SK-N-SH treated with all-trans-retinoic acid at 6 μM for 48 hours (cell line): ENCODE measurements at regions not wholly inside any gene's neighbourhood (a gene's known extent, or its start where the extent isn't known, plus 50 kb on each side); places are given as distances from the start of the nearest gene placed in this dataset.

ENCODE experiments used
- ATAC-seq: fragments of 200-7000 bp; cut with Tn5 transposase; 3 replicates; pipeline ENCODE4 v1.9.1; 2020; ENCODE audit warnings: mild to moderate bottlenecking, moderate library complexity
- ARNTL ChIP-seq: fragments of 450-650 bp; formaldehyde crosslinking; IDR thresholded peaks from 2 replicates; pipeline ENCODE4 v1.5.0; 2020; ENCODE audit warnings: low read depth, mild to moderate bottlenecking, moderate library complexity, borderline replicate concordance
- BACH2 ChIP-seq: fragments of 250-450 bp; sonication (Bioruptor Pico); IDR thresholded peaks from 2 replicates; pipeline ENCODE4 v1.9.0; 2021; ENCODE audit warnings: mild to moderate bottlenecking, borderline replicate concordance
- CREB5 ChIP-seq: fragments of 250-450 bp; sonication (Bioruptor Pico); IDR thresholded peaks from 2 replicates; pipeline ENCODE4 v1.5.1; 2020; ENCODE audit warnings: low read depth, mild to moderate bottlenecking, moderate library complexity
- CSDC2 ChIP-seq: fragments of 250-450 bp; sonication (Bioruptor Pico); IDR thresholded peaks from 2 replicates; pipeline ENCODE4 v1.5.0; 2020; ENCODE audit warnings: mild to moderate bottlenecking, moderate library complexity
- CSRNP3 ChIP-seq: fragments of 250-450 bp; sonication (Bioruptor Pico); IDR thresholded peaks from 2 replicates; pipeline ENCODE4 v1.5.1; 2021; ENCODE audit warnings: mild to moderate bottlenecking, moderate library complexity
- ESRRG ChIP-seq: fragments of 250-450 bp; sonication (Bioruptor Pico); IDR thresholded peaks from 2 replicates; pipeline ENCODE4 v1.6.1; 2021; ENCODE audit warnings: mild to moderate bottlenecking
- GLIS3 ChIP-seq: fragments of 250-450 bp; sonication (Bioruptor Pico); IDR thresholded peaks from 2 replicates; pipeline ENCODE4 v1.5.0; 2020; ENCODE audit warnings: mild to moderate bottlenecking, moderate library complexity
- ISL1 ChIP-seq: fragments of 250-450 bp; sonication (Bioruptor Pico); IDR thresholded peaks from 2 replicates; pipeline ENCODE4 v2.1.2; 2022; ENCODE audit warnings: mild to moderate bottlenecking, moderate library complexity
- OSR1 ChIP-seq: fragments of 250-450 bp; sonication (Bioruptor Pico); IDR thresholded peaks from 2 replicates; pipeline ENCODE4 v1.8.0; 2022; ENCODE audit warnings: moderate library complexity, mild to moderate bottlenecking, inconsistent platforms
- PATZ1 ChIP-seq: fragments of 250-450 bp; sonication (Bioruptor Pico); IDR thresholded peaks from 2 replicates; pipeline ENCODE4 v1.8.0; 2020; ENCODE audit warnings: mild to moderate bottlenecking, moderate library complexity, borderline replicate concordance
- POU6F1 ChIP-seq: fragments of 250-450 bp; sonication (Bioruptor Pico); IDR thresholded peaks from 2 replicates; pipeline ENCODE4 v1.8.0; 2021; ENCODE audit warnings: low read depth, mild to moderate bottlenecking, moderate library complexity, borderline replicate concordance
- PPARA ChIP-seq: fragments of 250-450 bp; sonication (Bioruptor Pico); IDR thresholded peaks from 2 replicates; pipeline ENCODE4 v1.5.0; 2020; ENCODE audit warnings: mild to moderate bottlenecking, borderline replicate concordance
- SNAI2 ChIP-seq: fragments of 250-450 bp; sonication (Bioruptor Pico); IDR thresholded peaks from 2 replicates; pipeline ENCODE4 v1.5.0; 2020; ENCODE audit warnings: mild to moderate bottlenecking, moderate library complexity
- TOX ChIP-seq: fragments of 250-450 bp; sonication (Bioruptor Pico); IDR thresholded peaks from 2 replicates; pipeline ENCODE4 v1.8.0; 2021; ENCODE audit warnings: mild to moderate bottlenecking, moderate library complexity, borderline replicate concordance
- TSHZ2 ChIP-seq: fragments of 250-450 bp; sonication (Bioruptor Pico); IDR thresholded peaks from 2 replicates; pipeline ENCODE4 v1.5.0; 2020; ENCODE audit warnings: mild to moderate bottlenecking, moderate library complexity
- ZC3H10 ChIP-seq: fragments of 250-450 bp; sonication (Bioruptor Pico); IDR thresholded peaks from 2 replicates; pipeline ENCODE4 v1.5.1; 2021; ENCODE audit warnings: mild to moderate bottlenecking, moderate library complexity
- ZFP3 ChIP-seq: fragments of 250-450 bp; sonication (Bioruptor Pico); IDR thresholded peaks from 2 replicates; pipeline ENCODE4 v1.5.0; 2020; ENCODE audit warnings: mild to moderate bottlenecking, moderate library complexity
- ZFP30 ChIP-seq: fragments of 450-650 bp; formaldehyde crosslinking; IDR thresholded peaks from 2 replicates; pipeline ENCODE4 v1.5.0; 2022; ENCODE audit warnings: mild to moderate bottlenecking, moderate library complexity
- ZNF565 ChIP-seq: fragments of 450-650 bp; formaldehyde crosslinking; conservative IDR thresholded peaks from 2 replicates; pipeline ENCODE4 v1.5.0; 2020; ENCODE audit warnings: low read depth, mild to moderate bottlenecking, moderate library complexity
- ZNF8 ChIP-seq: fragments of 450-650 bp; formaldehyde crosslinking; IDR thresholded peaks from 2 replicates; pipeline ENCODE4 v1.5.0; 2020; ENCODE audit warnings: mild to moderate bottlenecking, moderate library complexity

- TF ChIP-seq GLIS3 (CRISPR knock-in tag), result no peak
- TF ChIP-seq CREB5 (CRISPR knock-in tag), result no peak
- no peak for TF ChIP-seq PATZ1
- no peak for TF ChIP-seq ZFP3
- TF ChIP-seq OSR1 (CRISPR knock-in tag), result no peak
- TF ChIP-seq PPARA, result no peak
- TF ChIP-seq ISL1 (CRISPR knock-in tag), result no peak
- no peak for TF ChIP-seq ZFP30 (CRISPR knock-in tag)
- no peak for TF ChIP-seq POU6F1
- TF ChIP-seq CSDC2 (CRISPR knock-in tag), result no peak
- TF ChIP-seq BACH2 (CRISPR knock-in tag), result no peak
- TF ChIP-seq ARNTL, result no peak
- TF ChIP-seq ZC3H10 (CRISPR knock-in tag), result no peak
- no peak for TF ChIP-seq CSRNP3
- no peak for TF ChIP-seq TSHZ2 (CRISPR knock-in tag)
- TF ChIP-seq ESRRG, result no peak
- no peak for TF ChIP-seq TOX (CRISPR knock-in tag)
- TF ChIP-seq SNAI2, result no peak
Measured at GRCh38 chr9:16265688-16266087, 604.8 kb downstream of the BNC2 start.

GRCh38 chr9:16266648-16267276 is 603.7 kb downstream of the BNC2 start:
- ATAC-seq, result no peak
- TF ChIP-seq CREB5 (CRISPR knock-in tag) (no peak), TSHZ2 (CRISPR knock-in tag) (no peak), ZNF565 (no peak), BACH2 (CRISPR knock-in tag) (no peak), PATZ1 (no peak), CSDC2 (CRISPR knock-in tag) (no peak), ZFP30 (CRISPR knock-in tag) (no peak), CSRNP3 (no peak), ZFP3 (no peak), ZNF8 (CRISPR knock-in tag) (no peak), POU6F1 (no peak)

More at GRCh38 chr9:16265688-16266087, 604.8 kb downstream of the BNC2 start:
- ATAC-seq, result no peak
